Retinal pigment epithelial cell (primary cell): ENCODE measurements at regions not wholly inside any gene's neighbourhood (a gene's known extent, or its start where the extent isn't known, plus 50 kb on each side); places are given as distances from the start of the nearest gene placed in this dataset.

ENCODE experiments used
- DNase-seq: peaks from one replicate; pipeline ENCODE4 v3.0.0-alpha.2; 2010; ENCODE audit warnings: low read depth
- H3K4me3 ChIP-seq: 2 replicates; pipeline ENCODE4 v1.5.1; 2011; ENCODE audit warnings: mild to moderate bottlenecking, low read length, control low read depth, moderate library complexity
- TF ChIP-seq, protein P1 (sequence below): conservative IDR thresholded peaks from 2 replicates; pipeline ENCODE4 v1.5.1; 2011; ENCODE audit warnings: low read depth, low read length, control low read depth, inconsistent platforms

DNA sequence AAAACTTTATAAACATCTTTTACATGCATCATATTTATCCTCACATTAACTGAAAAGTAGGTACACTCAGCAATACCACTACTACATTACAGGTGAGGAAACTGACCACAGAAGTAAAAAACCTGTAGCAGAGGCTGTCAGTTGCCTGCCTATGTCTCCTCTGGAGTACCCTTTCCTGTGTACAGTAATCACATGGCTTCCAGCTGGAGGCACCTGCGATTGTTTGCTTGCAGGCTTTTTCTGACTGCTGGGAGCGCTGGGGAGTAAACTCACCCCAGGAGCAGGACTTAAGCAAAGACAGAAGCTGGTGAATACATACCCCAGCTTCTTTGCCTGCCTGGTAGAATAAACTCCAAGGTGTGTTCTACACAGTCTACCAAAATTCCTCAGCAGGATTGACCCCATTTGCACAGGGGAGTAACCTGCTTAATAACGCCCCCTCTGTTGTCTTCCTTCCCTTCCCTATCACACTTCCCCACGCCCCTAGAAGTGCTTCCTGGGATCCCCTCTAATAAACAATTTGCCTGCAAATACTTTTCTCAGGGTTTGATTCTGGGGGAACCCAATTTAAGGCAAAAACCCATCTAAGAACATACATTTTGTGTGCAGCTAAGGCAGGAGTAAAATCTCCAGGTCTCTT lies 138.9 kb downstream of the PTH2R start:
- DNase-seq: no peak
- H3K4me3 ChIP-seq: no peak overlapping the region
- TF ChIP-seq, protein P1, sequence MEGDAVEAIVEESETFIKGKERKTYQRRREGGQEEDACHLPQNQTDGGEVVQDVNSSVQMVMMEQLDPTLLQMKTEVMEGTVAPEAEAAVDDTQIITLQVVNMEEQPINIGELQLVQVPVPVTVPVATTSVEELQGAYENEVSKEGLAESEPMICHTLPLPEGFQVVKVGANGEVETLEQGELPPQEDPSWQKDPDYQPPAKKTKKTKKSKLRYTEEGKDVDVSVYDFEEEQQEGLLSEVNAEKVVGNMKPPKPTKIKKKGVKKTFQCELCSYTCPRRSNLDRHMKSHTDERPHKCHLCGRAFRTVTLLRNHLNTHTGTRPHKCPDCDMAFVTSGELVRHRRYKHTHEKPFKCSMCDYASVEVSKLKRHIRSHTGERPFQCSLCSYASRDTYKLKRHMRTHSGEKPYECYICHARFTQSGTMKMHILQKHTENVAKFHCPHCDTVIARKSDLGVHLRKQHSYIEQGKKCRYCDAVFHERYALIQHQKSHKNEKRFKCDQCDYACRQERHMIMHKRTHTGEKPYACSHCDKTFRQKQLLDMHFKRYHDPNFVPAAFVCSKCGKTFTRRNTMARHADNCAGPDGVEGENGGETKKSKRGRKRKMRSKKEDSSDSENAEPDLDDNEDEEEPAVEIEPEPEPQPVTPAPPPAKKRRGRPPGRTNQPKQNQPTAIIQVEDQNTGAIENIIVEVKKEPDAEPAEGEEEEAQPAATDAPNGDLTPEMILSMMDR: no peak

DNA sequence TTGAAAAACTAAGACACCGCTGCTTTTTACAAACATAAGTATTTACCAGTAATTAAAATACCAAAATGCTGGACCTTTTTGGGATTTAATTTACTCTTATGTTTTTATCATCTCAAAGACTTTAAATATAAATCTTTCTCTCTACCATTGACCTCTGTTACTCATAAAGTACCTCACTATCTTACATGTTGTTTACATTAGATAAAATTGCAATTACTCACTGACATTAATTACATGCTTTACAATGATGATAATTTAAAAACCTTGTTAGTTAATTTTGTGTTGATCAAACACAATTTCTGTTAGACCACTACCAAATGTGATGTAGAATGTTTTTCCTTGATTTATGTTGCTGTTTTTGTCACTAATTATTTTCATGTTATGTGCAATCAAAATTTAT lies 139.5 kb downstream of the PTH2R start:
- TF ChIP-seq, protein P1: no peak
- no peak for DNase-seq

DNA sequence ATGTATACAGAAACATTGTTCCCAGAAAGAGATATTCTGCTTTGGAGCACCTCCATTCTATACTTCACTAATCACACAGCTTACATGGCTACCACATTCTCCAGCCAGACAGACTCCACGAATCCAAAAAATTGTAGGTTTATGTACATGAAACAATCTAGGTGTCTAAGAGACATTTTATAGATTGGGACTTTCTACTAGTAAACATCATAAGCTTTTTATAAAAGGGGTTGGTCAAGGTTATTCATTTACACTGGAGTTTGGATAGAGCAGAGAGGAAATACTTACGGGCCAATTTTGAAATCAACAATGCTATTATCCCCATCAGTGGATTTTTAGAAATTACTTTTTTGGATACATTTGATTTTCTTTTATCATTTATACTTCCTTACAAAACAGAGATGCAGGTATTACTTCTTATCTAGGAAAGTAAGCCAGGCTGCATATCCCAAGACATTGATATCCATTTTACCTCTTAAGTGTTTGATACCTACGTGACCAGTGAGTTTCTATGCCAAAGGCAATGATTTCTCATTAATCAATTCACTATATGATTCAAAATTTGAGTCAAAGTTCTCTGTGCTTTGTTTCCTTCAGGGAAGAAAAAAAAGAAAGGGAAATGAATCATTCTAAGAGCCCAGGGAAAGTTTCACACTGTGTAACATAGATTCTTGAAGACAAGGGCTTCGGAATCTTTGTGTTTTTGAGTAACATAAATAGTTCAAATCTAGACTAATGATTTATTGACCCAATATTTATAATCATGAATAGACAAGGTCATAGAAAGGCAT lies 140.5 kb downstream of the PTH2R start:
- TF ChIP-seq, protein P1: no peak
- DNase-seq: no peak
- no peak overlapping the region for H3K4me3 ChIP-seq

More for the DNA sequence above, 139.5 kb downstream of the PTH2R start:
- no peak overlapping the region for H3K4me3 ChIP-seq

DNA sequence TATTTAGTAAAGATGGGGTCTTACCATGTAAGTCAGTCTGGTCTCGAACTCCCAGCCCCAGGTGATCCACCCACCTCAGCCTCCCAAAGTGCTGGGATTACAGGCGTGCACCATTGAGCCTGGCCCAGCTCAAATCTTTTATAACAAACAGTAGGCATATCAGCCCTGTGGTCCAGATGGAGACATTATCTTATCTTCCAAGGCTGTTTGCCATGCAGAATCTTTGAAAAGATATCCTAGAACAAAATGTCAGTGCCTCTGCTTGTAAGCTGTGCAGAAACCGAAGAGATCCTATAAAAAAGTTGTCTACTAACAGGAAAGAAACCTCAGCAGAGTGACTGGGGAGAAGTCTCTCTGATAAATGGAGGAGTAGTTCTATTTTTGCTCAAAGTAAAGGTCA lies 142.1 kb downstream of the PTH2R start:
- no peak for DNase-seq
- no peak overlapping the region for H3K4me3 ChIP-seq
- TF ChIP-seq, protein P1: no peak

DNA sequence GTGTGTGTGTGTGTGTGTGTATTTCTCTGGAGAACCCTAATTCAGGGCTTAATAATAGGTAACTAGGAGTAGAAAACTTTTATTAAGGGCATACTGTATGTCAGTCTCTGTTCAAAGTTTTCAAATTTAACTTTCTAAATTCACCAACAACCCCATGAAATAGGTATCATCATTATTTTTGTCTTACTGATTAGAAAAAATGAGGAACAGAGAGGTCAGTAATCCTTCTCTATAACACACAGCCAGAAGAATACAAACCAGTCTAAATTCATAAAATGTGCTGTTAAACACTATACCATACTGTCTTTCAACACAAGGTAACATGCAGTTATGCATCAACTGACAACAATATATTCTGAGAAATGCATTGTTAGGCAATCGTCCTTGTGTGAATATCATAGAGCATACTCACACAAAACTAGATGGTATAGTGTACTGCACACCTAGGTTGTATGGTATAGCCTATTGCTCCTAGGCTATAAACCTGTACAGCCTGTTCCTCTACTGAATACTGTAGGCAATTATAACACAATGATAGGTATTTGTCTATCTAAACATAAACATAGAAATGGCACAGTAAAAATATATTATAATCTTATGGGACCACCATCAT lies 143.1 kb downstream of the PTH2R start:
- no peak for DNase-seq
- TF ChIP-seq, protein P1: no peak
- no peak overlapping the region for H3K4me3 ChIP-seq

DNA sequence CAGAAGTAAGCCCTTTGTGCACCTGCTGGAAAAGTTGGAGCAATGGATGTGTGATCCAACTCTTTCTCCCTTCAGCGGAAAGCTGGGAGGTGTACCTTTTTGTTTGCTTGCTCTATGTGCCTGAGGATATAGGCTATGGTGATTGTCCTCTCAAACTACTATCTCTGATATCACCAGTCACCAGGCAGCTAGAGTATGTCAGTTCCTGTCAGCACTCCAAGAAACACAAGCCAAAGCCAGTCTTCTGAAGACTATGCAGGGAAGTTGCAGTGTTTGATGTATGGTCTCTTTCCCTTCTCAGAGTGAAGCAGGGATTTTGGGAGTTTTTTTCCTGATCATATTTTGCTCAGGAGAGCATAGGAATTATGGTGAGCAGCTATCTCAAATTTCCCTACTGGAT lies 146.4 kb downstream of the PTH2R start:
- no peak overlapping the region for H3K4me3 ChIP-seq
- TF ChIP-seq, protein P1: no peak
- DNase-seq: no peak

DNA sequence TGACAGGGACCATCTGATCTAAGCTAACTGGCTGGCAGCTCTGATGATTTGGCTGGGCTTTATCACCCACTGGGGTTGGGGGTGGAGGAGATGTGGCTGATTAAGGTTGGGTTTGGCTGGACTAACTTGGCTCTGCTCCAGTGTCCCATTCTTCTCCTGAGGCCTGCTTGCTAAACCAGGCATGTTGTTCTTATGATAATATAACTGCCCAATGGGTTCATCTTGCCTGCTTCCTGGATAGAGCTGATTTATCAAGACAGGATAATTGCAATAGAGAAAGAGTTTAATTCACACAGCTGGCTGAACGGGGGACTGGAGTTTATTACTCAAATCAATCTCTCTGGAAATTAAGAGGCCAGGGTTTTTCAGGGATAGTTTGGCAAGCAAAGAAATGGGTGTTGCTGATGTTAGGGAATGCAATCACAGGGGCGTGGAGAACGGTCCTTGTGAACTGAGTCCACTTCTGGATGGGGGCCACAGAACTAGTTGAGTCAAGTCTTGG lies 150.4 kb downstream of the PTH2R start:
- no peak overlapping the region for H3K4me3 ChIP-seq
- TF ChIP-seq, protein P1: no peak
- no peak for DNase-seq
